Activated T-cell treated with anti-CD3 and anti-CD28 coated beads for 4 hours (primary cell): ENCODE measurements at regions not wholly inside any gene's neighbourhood (a gene's known extent, or its start where the extent isn't known, plus 50 kb on each side); places are given as distances from the start of the nearest gene placed in this dataset.

Experiments
- DNase-seq: peaks from one replicate; pipeline ENCODE4 v3.0.0-alpha.2; 2020

DNA sequence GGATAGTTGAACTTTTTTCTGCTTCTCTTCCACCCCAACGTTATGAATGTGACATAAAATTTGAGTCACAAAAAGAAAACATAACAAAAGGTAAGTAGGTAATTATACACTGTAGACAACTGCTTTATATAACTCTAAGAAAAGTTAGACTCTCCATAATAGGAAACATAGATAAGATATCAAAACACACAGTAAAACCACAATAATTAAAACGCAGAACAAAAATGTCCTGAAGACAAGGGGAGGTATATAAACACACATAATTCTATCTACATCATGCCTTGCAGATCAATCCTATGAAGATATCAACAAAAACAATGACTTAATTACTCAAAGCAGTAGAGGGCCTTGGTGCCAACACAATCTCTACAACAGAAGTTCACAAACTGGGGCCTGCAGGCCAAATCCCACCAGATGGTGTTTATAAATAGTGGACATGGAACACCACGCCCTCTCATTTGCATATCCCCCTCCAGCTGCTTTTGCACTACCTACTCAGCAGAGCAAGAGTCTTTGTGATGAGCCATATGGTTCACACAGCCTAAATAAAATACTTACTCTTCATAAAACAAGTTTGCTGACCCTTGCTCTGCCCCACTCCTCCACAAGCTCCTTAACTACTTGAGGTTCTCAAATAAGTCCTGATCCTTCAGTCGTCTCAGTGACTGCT lies 254.7 kb downstream of the KLF12 start:
- DNase-seq = no peak

DNA sequence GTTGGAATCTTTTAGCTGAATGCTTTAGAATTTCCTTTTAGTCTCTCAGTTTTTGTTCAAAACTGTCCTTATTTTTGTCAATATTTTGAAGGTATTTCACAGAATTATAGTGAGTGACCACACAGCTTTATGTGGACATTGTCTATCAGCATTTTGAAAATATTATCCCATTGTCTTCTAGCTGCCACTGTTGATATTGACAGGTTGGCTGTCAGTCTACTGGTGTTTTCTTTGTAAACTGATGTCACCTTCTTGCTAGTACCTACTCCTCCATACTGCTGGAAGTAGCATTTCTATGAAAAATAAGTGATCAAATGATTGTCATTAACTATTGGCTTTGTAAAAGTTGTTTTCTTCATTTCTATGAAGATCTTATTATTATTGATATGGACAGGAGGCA lies 256.8 kb downstream of the KLF12 start:
- DNase-seq = no peak

DNA sequence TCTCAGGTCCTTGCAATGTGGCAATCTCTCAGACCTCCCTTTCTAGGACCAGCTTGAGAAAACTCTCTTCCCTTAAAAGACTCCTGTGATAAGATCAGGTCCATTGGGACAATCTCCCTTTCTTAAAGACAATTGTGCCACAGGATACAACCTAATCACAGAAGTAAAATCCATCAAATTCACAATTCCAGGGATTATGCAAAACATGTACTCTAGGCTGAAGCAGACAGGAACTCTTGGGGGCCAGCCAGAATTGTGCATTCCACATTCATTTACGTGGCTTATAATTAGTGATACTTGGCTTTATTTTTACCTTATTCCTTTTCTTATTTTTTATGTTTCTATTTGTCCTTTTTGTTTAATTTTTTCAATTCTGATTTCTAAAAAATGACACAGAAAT lies 257.9 kb downstream of the KLF12 start:
- no peak for DNase-seq

DNA sequence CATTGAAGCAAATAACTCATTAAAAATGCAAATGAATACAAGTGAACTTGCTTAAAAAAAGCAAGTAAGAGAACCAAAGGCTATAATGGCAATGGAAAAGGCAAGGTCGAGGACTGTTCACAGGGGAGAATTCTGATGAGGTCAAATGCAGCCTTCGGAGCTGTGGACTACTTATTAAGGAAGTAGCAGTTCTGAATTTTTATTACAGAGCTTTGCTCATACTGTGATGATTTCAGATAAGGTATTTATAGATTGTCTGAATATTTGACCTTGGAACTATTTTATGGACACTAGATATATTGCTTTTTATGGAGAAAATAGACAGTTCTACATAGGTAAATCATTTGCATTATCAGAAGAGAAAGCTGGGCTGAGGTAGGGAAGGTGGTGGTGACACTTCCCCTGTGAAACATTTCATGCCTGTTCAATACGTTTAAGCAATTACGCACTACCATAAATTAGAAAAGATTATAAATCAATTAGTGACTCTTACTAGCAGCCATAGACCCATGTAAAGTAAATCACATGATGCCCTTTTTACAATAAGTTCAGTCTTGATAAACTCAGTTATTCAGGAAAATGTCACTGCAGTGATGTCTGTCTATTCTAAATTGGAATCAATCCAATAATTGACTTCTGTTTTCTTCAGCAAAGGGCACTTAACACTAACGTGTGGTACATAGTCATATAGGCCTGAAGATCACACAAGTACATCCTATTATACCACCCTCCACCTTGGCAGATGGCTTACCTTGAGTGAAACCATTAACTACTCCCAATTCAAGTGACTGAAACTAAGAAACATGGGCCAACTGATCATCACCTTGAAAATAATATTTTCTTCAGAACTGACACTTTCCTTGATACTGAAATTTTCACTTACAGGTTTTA lies 260.0 kb downstream of the KLF12 start:
- no peak for DNase-seq

DNA sequence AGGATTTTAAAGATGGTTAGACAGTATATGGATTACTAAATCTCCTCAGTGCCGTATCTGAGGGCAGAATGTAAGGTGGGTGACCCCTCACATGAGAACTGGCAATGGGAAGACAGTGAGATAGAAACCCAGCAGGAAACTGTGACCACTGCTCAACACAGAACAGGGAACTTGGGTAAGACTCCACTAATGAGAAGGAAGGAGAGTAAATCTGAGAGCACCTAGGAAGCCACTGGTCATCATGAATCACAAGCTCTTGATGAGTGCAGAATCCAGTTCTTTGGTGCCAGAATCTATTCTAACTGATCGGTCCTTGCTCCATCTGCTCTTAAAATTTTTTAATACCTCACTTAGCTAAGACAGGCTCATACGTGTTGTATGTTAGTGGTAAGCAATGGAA lies 261.8 kb downstream of the KLF12 start:
- no peak for DNase-seq

DNA sequence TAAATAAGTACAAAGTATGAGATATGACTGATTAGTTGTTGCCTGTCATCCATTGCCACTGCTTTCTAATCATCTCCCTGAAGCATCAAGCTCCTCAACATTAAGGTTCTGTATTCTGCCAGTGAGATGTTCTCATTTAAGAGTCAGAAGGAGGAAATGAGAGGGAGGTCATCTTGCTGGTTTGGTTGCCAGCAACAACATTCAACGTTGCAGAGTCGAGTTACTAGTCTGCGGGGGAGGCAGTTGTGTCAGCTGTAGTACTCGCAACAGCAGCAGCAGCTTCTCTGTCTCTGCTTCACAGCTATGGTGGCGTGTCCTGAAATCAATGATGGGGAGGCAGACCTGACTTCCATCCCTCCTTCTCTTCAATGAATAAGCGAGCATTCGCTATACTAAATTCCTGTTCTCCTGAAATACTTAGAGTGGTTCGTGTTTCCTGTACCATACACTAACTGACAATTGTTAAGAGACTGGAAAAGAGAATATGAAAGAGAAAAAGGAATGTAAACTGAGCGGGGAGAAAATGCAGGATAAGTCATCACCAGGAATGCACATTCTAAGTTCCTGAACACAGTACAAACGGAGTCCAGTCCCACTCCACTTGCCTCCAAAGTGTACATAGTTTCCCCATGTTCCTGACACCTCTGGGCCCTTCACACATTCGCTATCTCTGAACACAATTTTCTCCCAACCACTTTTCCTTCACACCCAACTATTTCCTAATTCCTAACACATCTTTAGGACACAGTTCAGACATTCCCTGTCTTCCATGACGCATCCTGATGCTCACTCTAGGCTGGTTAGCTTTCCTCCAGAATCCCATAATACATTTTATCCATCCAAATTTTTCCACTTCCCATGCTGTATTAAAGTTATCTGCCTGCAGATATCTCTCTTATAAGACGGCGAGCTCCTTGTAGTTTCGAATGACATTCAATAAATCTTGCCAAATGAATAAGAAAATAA lies 263.0 kb downstream of the KLF12 start:
- DNase-seq = no peak

DNA sequence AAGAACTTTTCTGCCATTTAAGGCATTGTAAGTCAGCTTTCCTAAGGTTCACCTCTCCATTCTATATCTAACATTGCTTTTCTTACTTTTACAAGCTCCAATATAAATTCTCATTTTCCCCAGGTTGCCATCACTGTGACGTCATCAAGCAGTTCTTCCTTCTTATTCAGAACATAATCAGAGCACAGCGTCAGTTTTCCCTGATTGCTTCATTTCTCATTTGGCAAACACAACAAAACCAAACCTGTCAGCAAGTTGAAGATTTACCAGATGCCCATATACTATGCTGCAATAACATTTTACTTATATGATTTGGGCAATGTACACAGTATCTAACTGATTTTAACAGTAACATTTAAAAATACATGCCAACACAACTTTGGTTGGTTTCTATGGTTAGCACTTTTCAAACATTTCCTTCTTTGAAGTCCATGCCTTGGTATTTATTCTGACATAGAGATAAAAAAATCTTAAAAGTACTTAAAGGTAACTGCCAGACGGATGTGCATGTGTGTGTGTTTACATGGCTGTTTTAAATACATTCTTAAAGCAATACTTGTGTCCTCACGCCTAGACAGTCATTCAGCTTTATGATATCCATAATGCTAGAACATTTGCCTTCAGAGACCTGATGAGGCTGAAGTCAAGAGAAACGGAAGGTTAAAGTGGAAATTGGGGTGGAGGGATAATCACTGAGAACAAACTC lies 264.0 kb downstream of the KLF12 start:
- no peak for DNase-seq

DNA sequence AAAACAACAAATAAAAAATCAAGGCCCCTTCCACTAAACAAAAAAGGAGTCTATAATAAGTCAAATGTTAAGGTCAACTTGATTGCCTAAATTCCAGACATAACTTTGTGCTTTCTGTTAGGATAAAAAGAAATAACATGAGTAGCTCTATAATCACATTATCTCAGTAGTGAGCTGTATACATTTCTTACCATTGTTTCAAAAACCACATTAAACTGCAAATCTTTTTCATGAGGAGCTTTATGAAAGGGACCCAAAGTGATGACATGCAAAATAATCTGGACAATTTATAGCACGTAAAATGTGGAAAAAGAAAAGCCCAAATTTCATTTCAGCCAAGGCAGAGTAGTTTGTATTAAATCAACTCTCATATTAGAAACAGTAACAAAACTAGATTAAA lies 269.2 kb downstream of the KLF12 start:
- no peak for DNase-seq

DNA sequence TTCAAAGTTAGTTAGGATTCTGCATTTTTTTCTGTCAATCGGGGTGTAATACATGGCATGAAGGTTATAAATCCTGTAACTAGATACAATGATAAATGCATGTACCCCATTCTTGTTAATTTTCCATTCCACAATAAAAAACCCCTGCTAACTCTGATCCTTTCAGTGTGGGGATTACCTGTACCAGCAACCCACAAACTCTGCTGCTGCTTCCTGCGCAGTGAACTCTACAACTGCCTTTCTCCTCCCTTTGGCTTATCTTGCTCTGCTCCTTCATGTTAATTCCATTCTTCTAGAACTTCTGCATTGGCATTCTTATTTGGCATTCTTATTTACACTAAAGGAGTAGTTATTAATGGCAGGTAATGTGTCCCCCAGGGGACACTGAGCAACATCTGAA lies 273.1 kb downstream of the KLF12 start:
- DNase-seq = no peak

DNA sequence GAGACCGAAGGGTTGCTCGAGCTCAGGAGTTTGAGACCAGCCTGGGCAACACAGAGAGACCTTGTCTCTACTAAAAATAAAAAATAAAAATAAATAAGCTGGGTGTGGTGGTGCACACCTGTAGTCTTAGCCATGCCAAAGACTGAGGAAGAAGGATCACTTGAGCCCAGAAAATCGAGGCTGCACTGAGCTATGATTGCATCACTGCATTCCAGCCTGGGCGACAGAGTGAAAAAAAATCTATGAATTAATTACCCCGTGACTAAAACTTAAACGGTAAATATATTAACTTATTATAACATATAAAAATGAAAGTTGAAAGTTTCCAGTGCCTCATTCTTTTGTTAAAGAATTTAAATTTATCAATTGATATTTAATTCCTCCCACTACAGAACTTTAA lies 273.7 kb downstream of the KLF12 start:
- DNase-seq = no peak

DNA sequence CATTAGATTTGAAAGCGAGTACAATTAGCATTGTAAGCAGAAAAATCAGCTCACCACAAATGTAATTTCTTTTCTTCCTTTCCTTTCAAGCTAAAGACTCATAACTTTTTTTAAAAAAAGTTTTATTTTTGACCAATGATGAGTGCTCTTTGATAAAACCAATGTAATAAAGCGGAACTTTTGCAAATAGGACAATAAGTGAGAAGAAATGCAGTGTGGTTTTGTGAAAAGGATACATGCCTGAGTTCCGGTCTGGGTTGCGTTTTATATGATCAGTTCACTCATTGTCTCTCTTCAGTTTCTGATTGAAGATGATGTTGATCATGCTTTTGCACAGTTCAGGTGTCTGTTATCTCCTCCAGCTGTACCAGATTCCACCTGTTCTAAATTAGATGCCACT lies 274.4 kb downstream of the KLF12 start:
- DNase-seq = no peak

DNA sequence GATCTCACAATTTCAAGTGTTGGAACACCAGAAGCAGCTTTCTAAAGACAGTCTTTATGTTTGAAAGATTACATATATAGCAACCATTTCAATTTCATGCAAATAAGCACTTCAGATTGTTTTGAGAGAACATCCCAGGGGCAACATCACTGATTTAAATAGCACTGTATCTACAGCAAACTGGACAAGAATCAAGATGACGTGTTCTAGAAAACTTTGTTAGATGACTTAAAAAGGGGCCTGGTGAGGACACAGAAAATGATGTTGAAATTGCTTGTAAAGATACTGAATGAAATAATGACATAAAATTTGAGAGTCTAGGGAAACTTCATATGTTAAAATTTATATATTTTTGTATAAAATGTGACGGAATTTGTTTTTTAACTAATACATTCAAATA lies 277.1 kb downstream of the KLF12 start:
- no peak for DNase-seq

DNA sequence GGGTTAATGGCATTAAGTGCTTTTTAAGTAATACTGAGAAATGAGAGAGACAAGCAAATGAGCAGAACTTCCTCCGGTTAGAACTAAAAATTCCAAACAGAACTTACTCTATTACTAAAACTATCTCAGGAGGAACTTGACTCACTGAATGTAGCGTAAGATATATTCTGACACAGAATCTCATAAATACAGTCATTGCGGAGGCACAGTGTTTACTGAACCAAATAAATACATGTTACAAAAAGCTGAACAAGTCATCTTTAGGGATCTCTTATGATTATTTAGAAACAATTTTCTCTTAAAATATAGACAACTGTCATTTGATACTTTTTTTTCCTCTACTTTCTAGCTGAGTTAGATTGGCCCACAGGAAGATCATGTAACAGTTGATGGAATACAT lies 283.1 kb downstream of the KLF12 start:
- DNase-seq = no peak

DNA sequence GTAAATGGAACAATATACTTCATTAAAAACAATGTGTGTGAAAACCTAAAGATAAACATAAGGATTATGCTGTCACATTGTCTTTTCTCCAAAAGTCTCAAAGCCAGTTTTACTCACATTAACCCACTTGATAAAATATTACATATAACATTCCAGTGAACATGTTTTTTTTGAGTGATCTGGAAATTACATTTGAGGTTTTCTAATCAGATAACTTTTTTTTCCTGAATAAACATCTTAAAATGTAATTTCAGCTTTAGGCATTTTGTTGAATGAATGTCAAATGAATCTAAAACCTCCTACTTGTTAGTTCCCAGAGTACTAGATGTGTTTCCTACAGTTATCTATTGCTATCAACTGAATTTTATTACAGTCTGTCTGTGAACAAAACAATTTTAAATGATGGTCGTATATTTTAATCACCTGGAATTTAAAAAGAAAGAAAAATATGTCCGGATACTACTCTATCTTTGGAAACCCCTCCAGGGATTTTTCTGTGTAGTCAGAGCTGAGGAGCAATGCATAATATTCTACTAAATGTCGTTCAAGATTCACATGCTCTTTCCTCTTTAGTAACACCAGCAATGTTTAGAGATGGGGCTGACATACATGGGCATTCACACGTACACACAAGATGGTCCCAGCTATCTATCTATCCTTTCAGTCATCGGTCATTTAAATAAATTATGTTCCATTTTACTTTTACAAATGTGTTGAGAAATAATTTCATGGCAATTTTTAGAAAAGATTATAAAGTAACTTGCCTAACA lies 283.9 kb downstream of the KLF12 start:
- no peak for DNase-seq

DNA sequence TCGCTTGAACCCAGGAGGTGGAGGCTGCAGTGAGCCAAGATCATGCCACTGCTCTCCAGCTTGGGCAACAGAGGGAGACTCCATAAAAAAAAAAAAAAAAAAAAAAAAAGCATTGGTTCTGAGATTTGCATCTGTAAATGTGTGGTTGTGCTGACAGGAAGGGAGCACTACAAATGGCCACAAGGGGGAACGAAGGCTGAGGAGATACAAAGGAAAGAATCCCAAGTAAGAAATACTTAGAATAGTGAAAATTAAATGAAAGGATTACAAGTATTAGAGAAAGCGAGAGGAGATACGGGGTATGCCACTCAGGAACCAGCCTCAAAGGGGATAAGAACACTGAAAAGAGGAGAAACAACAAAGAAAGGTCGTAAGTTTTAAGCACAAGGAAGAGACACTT lies 284.9 kb downstream of the KLF12 start:
- no peak for DNase-seq

DNA sequence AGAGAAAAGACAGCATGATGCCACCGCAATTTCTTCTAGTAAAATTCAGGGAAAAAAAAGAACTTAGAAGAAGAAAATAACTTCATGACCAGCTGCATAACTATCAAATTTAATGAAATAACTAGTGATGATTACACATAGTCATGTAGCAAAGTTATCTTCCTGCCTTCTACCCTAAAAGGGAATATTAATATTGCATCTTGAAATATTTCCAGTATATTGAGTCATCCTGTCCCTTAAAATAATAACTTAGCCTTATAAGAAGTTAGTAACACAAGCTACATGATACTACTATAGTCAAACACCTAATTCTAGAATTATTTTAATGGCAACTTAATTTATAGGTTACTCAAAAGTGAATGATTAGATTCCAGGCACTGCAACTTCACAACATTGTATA lies 289.2 kb downstream of the KLF12 start:
- DNase-seq = no peak

DNA sequence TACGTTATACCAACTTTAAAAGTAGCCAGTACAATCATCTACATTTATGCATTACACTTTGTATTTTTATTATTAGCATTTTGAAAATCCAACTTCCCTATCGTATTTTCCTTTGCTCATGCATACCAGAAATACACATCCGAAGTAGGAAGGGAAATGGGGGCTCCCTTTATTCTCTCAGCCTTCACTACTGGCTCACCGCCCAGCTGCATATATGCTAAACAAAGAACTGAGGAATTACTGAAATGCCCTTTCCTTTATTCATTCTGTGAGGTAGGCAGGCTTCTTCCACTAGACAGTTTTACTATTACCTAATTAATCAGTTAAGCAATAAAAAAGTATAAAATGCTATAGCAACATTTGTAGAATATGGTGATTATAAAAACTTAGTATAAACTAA lies 291.6 kb downstream of the KLF12 start:
- no peak for DNase-seq

DNA sequence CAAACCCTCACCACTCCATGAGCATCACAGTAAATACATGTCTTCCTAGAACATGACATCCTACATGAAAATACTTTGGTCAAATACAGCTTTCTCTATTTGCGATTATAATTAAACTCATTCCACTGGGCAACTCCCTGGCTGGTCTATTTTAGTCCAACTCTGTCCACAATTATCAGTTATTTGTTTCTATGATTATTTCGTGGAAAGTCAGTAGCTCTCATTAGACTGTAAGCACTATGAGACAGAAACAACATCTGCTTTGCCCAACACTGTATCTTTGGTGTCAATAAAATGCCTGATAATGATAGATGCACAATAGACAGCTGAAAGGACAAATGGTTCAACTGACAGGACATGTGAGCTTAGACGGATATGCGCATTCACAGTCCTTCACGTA lies 292.0 kb downstream of the KLF12 start:
- no peak for DNase-seq

DNA sequence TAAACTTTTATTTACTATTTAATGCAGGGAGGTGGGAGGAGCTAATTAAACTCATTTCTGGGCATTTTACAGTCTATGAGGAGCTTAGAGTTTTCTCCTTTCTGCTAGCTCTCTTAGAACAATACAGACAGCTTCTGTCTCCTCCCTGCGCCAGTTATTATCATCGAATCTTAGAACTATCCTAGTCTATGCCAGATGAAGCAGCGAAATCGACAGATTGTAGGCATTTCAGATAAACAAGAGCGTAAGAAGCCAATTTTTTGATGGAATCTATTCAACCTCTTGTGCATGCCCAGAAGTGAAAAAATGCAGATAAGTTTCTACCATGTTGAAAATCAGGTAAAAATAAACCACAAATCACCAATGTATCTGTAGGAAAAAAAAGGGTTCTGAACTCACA lies 297.1 kb downstream of the KLF12 start:
- no peak for DNase-seq

DNA sequence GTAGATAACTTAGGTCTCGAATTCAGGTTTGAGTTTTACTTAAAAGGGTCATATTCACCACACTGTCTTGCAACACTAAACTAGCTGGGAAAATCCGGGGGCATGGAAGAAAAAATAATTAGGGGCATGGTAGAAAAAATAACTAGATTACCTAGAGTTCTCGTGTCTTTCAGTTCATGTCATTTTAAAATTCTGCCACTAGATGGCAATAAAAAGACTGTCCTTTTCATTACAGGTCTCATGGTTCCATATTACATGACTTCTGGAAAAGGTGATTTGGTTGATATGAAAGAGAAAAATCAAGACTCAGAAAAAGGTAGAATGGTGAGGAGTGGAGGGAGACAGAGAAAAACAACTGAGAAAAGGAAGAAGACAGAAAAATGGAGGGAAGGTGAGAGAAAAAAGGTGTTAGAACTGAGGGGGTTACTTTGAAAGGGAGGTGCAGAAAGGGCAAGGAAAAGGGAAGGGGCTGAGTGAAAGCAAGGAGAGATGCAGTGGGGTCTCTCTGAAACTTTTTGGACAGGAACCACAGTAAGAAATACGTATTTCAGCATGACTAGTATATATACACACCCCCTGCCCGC lies 299.0 kb downstream of the KLF12 start:
- no peak for DNase-seq

DNA sequence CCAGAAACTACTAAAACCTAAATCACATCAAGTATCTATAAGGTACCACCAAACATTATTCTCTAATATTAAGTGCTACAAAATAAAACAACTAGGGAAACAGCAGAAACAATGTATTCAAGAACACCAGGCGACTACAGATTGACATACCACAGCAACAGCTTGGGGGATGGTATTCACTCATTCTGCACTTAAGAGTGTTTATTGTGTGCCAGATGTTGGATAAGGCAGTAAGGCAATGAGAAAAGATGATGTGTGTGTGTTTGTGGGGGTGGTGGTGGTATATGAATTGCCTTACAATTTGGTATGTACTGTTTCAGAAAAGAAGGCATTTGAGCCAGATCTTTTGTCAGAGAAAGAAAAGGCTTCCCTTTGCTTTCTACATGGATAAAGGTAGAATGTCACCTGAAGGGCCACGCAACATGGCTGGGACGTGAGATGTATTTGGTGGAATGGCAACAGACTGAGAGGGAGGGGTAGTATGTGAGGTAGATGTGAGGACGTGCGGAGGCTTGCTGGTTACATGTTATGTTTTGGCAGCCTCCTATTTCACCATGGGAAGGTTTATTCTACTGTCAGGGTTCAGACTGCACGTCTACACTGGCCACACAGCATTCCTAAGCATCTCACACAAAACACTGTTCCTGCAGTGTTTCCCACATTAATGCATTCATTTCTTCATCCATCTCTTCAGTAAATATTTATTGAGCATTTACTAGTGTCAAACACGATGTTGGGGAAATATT lies 300.7 kb downstream of the KLF12 start:
- no peak for DNase-seq
